ENCODE measurements at regions not wholly inside any gene's neighbourhood (a gene's known extent, or its start where the extent isn't known, plus 50 kb on each side); places are given as distances from the start of the nearest gene placed in this dataset.

- TF ChIP-seq CTCF (IDR thresholded peaks at IDR 0.05) (no peak), EZH2 (IDR thresholded peaks at IDR 0.05) (no peak)
Measured at GRCh38 chr5:117405197-117405596, 830.6 kb upstream of the SEMA6A start.

All from neural progenitor cell (in vitro differentiated cells).